Fibroblast of upper back skin (primary cell): ENCODE measurements at regions not wholly inside any gene's neighbourhood (a gene's known extent, or its start where the extent isn't known, plus 50 kb on each side); places are given as distances from the start of the nearest gene placed in this dataset.

Source experiments
- DNase-seq: peaks from one replicate; pipeline ENCODE4 v3.0.0-alpha.2; 2013

GRCh38 chr16:76190480-76190879 lies 86.7 kb upstream of the CNTNAP4 start:
- no peak for DNase-seq

- DNase-seq: peak; percentile 2
These were observed 83.1 kb upstream of the CNTNAP4 start for GRCh38 chr16:76193906-76194615.

- DNase-seq: no peak
These were observed 82.6 kb upstream of the CNTNAP4 start for GRCh38 chr16:76194616-76195015.

GRCh38 chr16:76195056-76195455 lies 82.1 kb upstream of the CNTNAP4 start:
- DNase-seq: no peak

- DNase-seq: no peak
These were observed 81.6 kb upstream of the CNTNAP4 start for GRCh38 chr16:76195648-76196047.

GRCh38 chr16:76197900-76198299 lies 79.3 kb upstream of the CNTNAP4 start:
- no peak for DNase-seq

- no peak for DNase-seq
These were observed 77.5 kb upstream of the CNTNAP4 start for GRCh38 chr16:76199681-76200220.

GRCh38 chr16:76201385-76201784 lies 75.8 kb upstream of the CNTNAP4 start:
- no peak for DNase-seq

- DNase-seq: no peak
These were observed 73.0 kb upstream of the CNTNAP4 start for GRCh38 chr16:76204249-76204648.

GRCh38 chr16:76207270-76207669 lies 69.9 kb upstream of the CNTNAP4 start:
- no peak for DNase-seq

- no peak for DNase-seq
These were observed 67.0 kb upstream of the CNTNAP4 start for GRCh38 chr16:76210157-76210556.

GRCh38 chr16:76213860-76214259 lies 63.3 kb upstream of the CNTNAP4 start:
- DNase-seq: no peak

- DNase-seq: no peak
These were observed 62.3 kb upstream of the CNTNAP4 start for GRCh38 chr16:76214856-76215255.

GRCh38 chr16:76222087-76222486 lies 55.1 kb upstream of the CNTNAP4 start:
- no peak for DNase-seq

- DNase-seq: no peak
These were observed 54.3 kb upstream of the CNTNAP4 start for GRCh38 chr16:76222853-76223252.

GRCh38 chr16:76226011-76226410 lies 51.2 kb upstream of the CNTNAP4 start:
- no peak for DNase-seq

GRCh38 chr16:76226481-76226880 lies 50.7 kb upstream of the CNTNAP4 start:
- DNase-seq: no peak
